Esophagus muscularis mucosa (tissue), 3 donors: ENCODE measurements at regions not wholly inside any gene's neighbourhood (a gene's known extent, or its start where the extent isn't known, plus 50 kb on each side); places are given as distances from the start of the nearest gene placed in this dataset.

Source experiments
- CTCF ChIP-seq, 3 experiments: fragments of 200-600 bp in 2 of 3; fragments of 450-650 bp in 1 of 3; sonication (generic) in 2 of 3; IDR thresholded peaks; one replicate each; pipeline ENCODE4 v1.5.1; 2017 to 2019; ENCODE audit warnings: antibody characterized with exemption in 3 of 3, mild to moderate bottlenecking in 2 of 3, moderate library complexity in 1 of 3
- POLR2A ChIP-seq: fragments of 450-650 bp; IDR thresholded peaks from one replicate; pipeline ENCODE4 v1.6.1; 2017; ENCODE audit warnings: antibody characterized with exemption, moderate library complexity, mild to moderate bottlenecking, low read depth

DNA sequence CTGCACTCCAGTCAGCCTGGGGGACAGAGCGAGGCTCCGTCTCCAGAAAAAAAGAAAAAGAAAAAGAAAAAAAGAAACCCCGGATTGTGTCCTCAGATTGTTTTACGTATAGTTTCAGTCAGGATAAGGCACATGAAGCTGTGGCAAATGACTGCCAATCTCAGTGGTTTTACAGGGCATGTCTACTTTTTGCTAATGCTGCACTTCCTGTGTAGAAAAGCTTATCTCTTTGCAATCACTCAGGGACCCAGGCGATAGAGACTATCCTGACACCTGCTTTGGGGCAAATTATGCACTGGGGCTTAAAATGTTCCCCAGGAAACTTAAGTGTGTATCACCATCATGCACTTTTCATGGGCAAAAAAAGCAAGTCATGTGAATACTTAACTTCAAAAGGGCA lies 103.7 kb upstream of the MEIS1 start:
- TF ChIP-seq POLR2A (no peak), CTCF (IDR thresholded peaks at IDR 0.05) (no peak)
